OCI-LY7 (cell line): ENCODE measurements at regions not wholly inside any gene's neighbourhood (a gene's known extent, or its start where the extent isn't known, plus 50 kb on each side); places are given as distances from the start of the nearest gene placed in this dataset.
A peak's percentile ranks its signal among the peaks of the same experiment; 100 is the strongest.

Experiments used
- BruUV-seq: library from RNA; stranded (reverse); fragments of 400-500 nt; replicated peaks from 2 replicates; lab custom pipeline; 2021; lab: Mats Ljungman, UMichigan
- CTCF ChIA-PET: fragments of 300-600 bp; sonication (Branson Sonifier 250); formaldehyde crosslinking; loops from one replicate; lab custom pipeline; 2022; ENCODE audit warnings: antibody characterized with exemption; ENCODE audit not compliant: unreplicated experiment; lab: Charles Lee
- POLR2A ChIA-PET: fragments of 300-600 bp; sonication (Branson Sonifier 250); formaldehyde crosslinking; loops from one replicate; lab custom pipeline; 2022; ENCODE audit warnings: antibody characterized with exemption; lab: Charles Lee
- DNase-seq: peaks from one replicate; pipeline ENCODE4 v3.0.0-alpha.2; 2015; ENCODE audit warnings: low spot score
- H2AFZ ChIP-seq: fragments of 200-600 bp; sonication (generic), shearing (Covaris generic); 2 replicates; pipeline ENCODE4 v1.6.1; 2014; ENCODE audit warnings: mild to moderate bottlenecking, antibody characterized with exemption, low read length, moderate library complexity
- H3K27ac ChIP-seq: fragments of 200-600 bp; sonication (generic); 2 replicates; pipeline ENCODE4 v1.5.1; 2014; ENCODE audit warnings: mixed run types, low read depth, mild to moderate bottlenecking, moderate library complexity, low read length, inconsistent platforms; ENCODE audit not compliant: poor library complexity, severe bottlenecking
- H3K36me3 ChIP-seq: fragments of 200-600 bp; sonication (generic); 2 replicates; pipeline ENCODE4 v1.6.1; 2014; ENCODE audit warnings: mild to moderate bottlenecking, antibody characterized with exemption, low read length, moderate library complexity, mixed read lengths; ENCODE audit not compliant: insufficient read depth
- H3K4me1 ChIP-seq: fragments of 200-600 bp; sonication (generic); 2 replicates; pipeline ENCODE4 v1.5.1; 2014; ENCODE audit warnings: mild to moderate bottlenecking, low read length; ENCODE audit not compliant: insufficient read depth, poor library complexity, severe bottlenecking
- H3K4me2 ChIP-seq: fragments of 200-600 bp; sonication (generic); 2 replicates; pipeline ENCODE4 v1.6.1; 2014; ENCODE audit warnings: mild to moderate bottlenecking, low read length
- H3K4me3 ChIP-seq: fragments of 200-600 bp; sonication (generic); 2 replicates; pipeline ENCODE4 v1.5.1; 2014; ENCODE audit warnings: mild to moderate bottlenecking, low read depth, low read length; ENCODE audit not compliant: poor library complexity, severe bottlenecking
- H3K79me2 ChIP-seq: fragments of 200-600 bp; sonication (generic); 2 replicates; pipeline ENCODE4 v1.6.1; 2016; ENCODE audit warnings: low read depth, mild to moderate bottlenecking, low read length, moderate library complexity, mixed read lengths; ENCODE audit not compliant: insufficient read depth
- H3K9me2 ChIP-seq: fragments of 200-600 bp; sonication (generic); 2 replicates; pipeline ENCODE4 v1.6.1; 2016; ENCODE audit warnings: mild to moderate bottlenecking, low read length, mixed read lengths; ENCODE audit not compliant: insufficient read depth
- H3K9me3 ChIP-seq: fragments of 200-600 bp; sonication (generic); 2 replicates; pipeline ENCODE4 v1.6.1; 2014; ENCODE audit warnings: mild to moderate bottlenecking, mixed run types, low read length, mixed read lengths
- H4K20me1 ChIP-seq: fragments of 200-600 bp; sonication (generic); 2 replicates; pipeline ENCODE4 v1.6.1; 2014; ENCODE audit warnings: mild to moderate bottlenecking, antibody characterized with exemption, low read length, moderate library complexity, mixed read lengths; ENCODE audit not compliant: insufficient read depth
- EZH2phosphoT487 ChIP-seq: fragments of 200-600 bp; sonication (generic); IDR thresholded peaks from 2 replicates; pipeline ENCODE4 v1.6.1; 2018; ENCODE audit warnings: low read depth, borderline replicate concordance, mild to moderate bottlenecking, mixed run types, antibody characterized with exemption, low read length, moderate library complexity, mixed read lengths
- intact Hi-C: fragments of 100-400 bp; cut with micrococcal nuclease; formaldehyde crosslinking; loops from one replicate; pipeline ENCODE4 v1.10.0; 2022; ENCODE audit not compliant: unreplicated experiment
- TF ChIP-seq, protein P1 (sequence below): fragments of 200-600 bp; sonication (generic); conservative IDR thresholded peaks from 2 replicates; pipeline ENCODE4 v1.5.1; 2014; ENCODE audit warnings: mild to moderate bottlenecking, antibody characterized with exemption, low read length, moderate library complexity, mixed read lengths

DNA sequence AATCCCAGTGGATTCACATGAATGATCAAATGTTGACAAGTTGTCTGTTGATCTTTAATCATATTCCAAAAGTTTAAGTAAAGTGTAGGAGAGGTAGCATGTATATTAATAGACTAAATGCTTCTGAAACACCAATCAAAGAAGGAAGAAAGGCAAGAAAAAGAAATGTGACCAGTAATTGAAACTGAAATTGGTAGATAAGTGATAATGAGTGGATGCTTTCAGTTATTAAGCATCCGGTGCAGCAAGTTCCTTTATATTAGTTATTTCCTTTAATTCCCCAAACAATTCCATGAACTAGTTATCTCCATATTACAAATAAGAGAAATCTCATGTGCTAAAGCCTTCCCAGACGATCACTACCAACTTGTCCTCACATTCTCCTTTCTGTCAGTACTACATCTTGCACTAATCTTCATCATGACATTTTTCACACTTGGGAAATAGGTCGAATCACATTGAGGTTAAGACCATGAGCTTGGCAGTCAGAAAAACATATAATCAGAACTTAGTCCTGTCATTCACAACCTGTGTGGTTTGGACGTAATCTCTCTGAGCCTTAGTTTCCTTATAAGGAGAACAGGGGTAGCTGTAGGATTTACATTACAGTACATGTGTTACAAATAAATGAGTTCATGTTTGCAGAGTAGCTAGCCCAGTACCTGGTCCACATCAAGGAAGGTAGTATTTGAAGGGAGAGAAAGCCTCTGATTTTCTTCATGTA, 182.1 kb downstream of the NOL4 start:
- ChIA-PET CTCF (no interaction called here), POLR2A (no interaction called here)
- Histone ChIP-seq H4K20me1 (no peaks in the 10 kb centered on the region), H3K4me1 (no peaks in the 10 kb centered on the region), H3K79me2 (no peaks in the 10 kb centered on the region), H3K27ac (no peak overlapping the region), H3K9me3 (no peaks in the 10 kb centered on the region), H3K9me2 (no peaks in the 10 kb centered on the region), H3K36me3 (no peaks in the 10 kb centered on the region), H3K4me3 (no peak overlapping the region), H3K4me2 (no peak overlapping the region), H2AFZ (no peak overlapping the region)
- intact Hi-C loops: no loop called here
- TF ChIP-seq, protein P1, sequence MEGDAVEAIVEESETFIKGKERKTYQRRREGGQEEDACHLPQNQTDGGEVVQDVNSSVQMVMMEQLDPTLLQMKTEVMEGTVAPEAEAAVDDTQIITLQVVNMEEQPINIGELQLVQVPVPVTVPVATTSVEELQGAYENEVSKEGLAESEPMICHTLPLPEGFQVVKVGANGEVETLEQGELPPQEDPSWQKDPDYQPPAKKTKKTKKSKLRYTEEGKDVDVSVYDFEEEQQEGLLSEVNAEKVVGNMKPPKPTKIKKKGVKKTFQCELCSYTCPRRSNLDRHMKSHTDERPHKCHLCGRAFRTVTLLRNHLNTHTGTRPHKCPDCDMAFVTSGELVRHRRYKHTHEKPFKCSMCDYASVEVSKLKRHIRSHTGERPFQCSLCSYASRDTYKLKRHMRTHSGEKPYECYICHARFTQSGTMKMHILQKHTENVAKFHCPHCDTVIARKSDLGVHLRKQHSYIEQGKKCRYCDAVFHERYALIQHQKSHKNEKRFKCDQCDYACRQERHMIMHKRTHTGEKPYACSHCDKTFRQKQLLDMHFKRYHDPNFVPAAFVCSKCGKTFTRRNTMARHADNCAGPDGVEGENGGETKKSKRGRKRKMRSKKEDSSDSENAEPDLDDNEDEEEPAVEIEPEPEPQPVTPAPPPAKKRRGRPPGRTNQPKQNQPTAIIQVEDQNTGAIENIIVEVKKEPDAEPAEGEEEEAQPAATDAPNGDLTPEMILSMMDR: no peak
- no peak for TF ChIP-seq EZH2phosphoT487
- no TSS peak for BruUV-seq
- DNase-seq: no peak

DNA sequence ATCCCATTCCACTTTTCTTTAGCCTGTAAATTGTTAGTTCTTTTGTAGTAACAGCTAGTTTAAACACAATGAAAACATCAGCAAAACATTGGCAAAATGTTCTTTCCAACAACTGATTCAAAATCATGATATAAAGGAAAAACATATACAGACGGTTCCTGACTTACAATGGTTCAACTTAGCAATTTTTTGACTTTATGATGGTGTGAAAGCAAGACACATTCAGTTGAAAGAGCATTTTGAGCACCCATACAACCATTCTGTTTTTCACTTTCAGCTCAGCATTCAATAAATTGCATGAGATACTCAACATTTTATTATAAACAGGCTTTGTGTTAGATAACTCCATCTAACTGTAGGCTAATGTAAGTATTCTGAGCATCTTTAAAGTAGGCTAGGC, 185.1 kb downstream of the NOL4 start:
- H2AFZ ChIP-seq: peak overlapping the region; percentile 87
- no peaks in the 10 kb centered on the region for H3K9me2 ChIP-seq
- intact Hi-C loops: no loop called here
- no peaks in the 10 kb centered on the region for H3K4me1 ChIP-seq
- no peaks in the 10 kb centered on the region for H3K36me3 ChIP-seq
- DNase-seq: no peak
- no peak overlapping the region for H3K27ac ChIP-seq
- ChIA-PET CTCF (no interaction called here), POLR2A (interaction anchor here (0.5 to 1.0 kb wide), 2 partner anchors 10 to 52 kb away, joined by 3 to 4 read pairs; no protein-coding TSS in a partner anchor)
- H3K4me2 ChIP-seq: peak overlapping the region; percentile 54
- BruUV-seq: no TSS peak
- no peaks in the 10 kb centered on the region for H3K79me2 ChIP-seq
- no peaks in the 10 kb centered on the region for H4K20me1 ChIP-seq
- TF ChIP-seq, protein P1: no peak
- TF ChIP-seq EZH2phosphoT487: no peak
- H3K4me3 ChIP-seq: no peak overlapping the region
- H3K9me3 ChIP-seq: no peaks in the 10 kb centered on the region

DNA sequence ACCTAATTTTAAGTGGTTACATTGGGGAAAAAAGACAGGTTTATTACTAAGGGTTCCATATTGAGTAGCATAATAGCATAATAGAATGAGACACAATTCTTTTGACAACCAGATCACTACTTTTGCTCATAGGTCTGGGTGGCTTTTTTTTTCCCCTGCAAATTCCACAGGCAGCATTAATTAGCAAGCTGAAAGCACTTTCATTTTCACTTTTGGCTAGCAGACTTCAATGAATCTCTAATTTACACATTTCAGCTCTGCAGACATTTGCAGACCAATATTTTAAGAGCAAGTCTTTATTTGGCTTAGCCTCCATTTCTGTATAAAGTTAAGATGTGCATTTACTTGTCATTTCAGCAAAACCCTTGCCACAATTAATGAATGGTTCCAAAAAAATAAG, 185.5 kb downstream of the NOL4 start:
- H3K27ac ChIP-seq: no peak overlapping the region
- POLR2A ChIA-PET: interaction anchor here (1.0 kb wide), 1 partner anchor 53 kb away, joined by 4 read pairs; no protein-coding TSS in a partner anchor
- no TSS peak for BruUV-seq
- H3K9me3 ChIP-seq: no peaks in the 10 kb centered on the region
- peak; percentile 25 for DNase-seq
- intact Hi-C loops: no loop called here
- no peaks in the 10 kb centered on the region for H3K36me3 ChIP-seq
- no peak for TF ChIP-seq EZH2phosphoT487
- TF ChIP-seq, protein P1: no peak
- H3K9me2 ChIP-seq: no peaks in the 10 kb centered on the region
- H3K4me2 ChIP-seq: peak overlapping the region; percentile 54
- H3K79me2 ChIP-seq: no peaks in the 10 kb centered on the region
- peak overlapping the region; percentile 87 for H2AFZ ChIP-seq
- H3K4me3 ChIP-seq: no peak overlapping the region
- no peaks in the 10 kb centered on the region for H3K4me1 ChIP-seq
- CTCF ChIA-PET: no interaction called here
- no peaks in the 10 kb centered on the region for H4K20me1 ChIP-seq
